Breast epithelium (tissue), 4 donors: ENCODE measurements at regions not wholly inside any gene's neighbourhood (a gene's known extent, or its start where the extent isn't known, plus 50 kb on each side); places are given as distances from the start of the nearest gene placed in this dataset.

Source experiments
- DNase-seq, 2 donors: peaks; one replicate each; pipeline ENCODE4 v3.0.0-alpha.2; 2019; ENCODE audit warnings: low spot score in 2 of 2
- H3K27ac ChIP-seq, 2 donors: fragments of 200-600 bp; sonication (generic) in 1 of 2; one replicate each; pipeline ENCODE4 v1.5.1; 2016 to 2019; ENCODE audit warnings: mild to moderate bottlenecking in 1 of 2
- H3K27me3 ChIP-seq, 2 donors: fragments of 200-600 bp; sonication (generic) in 1 of 2; one replicate each; pipeline versions ENCODE4 v1.5.1 to v1.6.0; 2017 to 2019; ENCODE audit warnings: control low read depth in 1 of 2, mild to moderate bottlenecking in 1 of 2
- H3K36me3 ChIP-seq: fragments of 200-600 bp; one replicate; pipeline ENCODE4 v1.5.1; 2019
- H3K4me1 ChIP-seq, 2 donors: fragments of 200-600 bp; sonication (generic); one replicate each; pipeline ENCODE4 v1.5.1; 2016 to 2019; ENCODE audit warnings: control low read depth in 1 of 2
- H3K4me3 ChIP-seq, 3 donors: fragments of 200-600 bp; sonication (generic); 1 replicate in 2 of 3; 2 replicates in 1 of 3; pipeline ENCODE4 v1.5.1; 2016 to 2019; ENCODE audit warnings: mild to moderate bottlenecking in 3 of 3, moderate library complexity in 2 of 3
- H3K9me3 ChIP-seq, 2 donors: fragments of 200-600 bp; sonication (generic) in 1 of 2; one replicate each; pipeline ENCODE4 v1.5.1; 2016 to 2019; ENCODE audit warnings: control low read depth in 1 of 2
- CTCF ChIP-seq, 3 donors: fragments of 450-650 bp; IDR thresholded peaks; one replicate each; pipeline ENCODE4 v1.5.1; 2016 to 2017; ENCODE audit warnings: antibody characterized with exemption in 3 of 3, mild to moderate bottlenecking in 3 of 3, moderate library complexity in 3 of 3
- POLR2A ChIP-seq: fragments of 450-650 bp; IDR thresholded peaks from one replicate; pipeline ENCODE4 v1.6.1; 2016; ENCODE audit warnings: antibody characterized with exemption, mild to moderate bottlenecking, moderate library complexity
- POLR2AphosphoS5 ChIP-seq, 3 donors: sonication (generic); formaldehyde crosslinking; IDR thresholded peaks; one replicate each; pipeline ENCODE4 v1.6.1; 2017; ENCODE audit warnings: antibody characterized with exemption in 3 of 3
- intact Hi-C: fragments of 100-400 bp; cut with DNase I; formaldehyde crosslinking; loops from one replicate; pipeline ENCODE4 v1.15.1; 2023; ENCODE audit warnings: low total_unique reads

GRCh38 chr2:19674051-19675002, 227.5 kb downstream of the TTC32 start:
- Histone ChIP-seq H3K9me3 (no peaks in the 10 kb centered on the region), H3K27ac (peak overlapping the region; percentile 69 to 76), H3K27me3 (no peaks in the 10 kb centered on the region), H3K4me3 (no peak overlapping the region), H3K36me3 (no peaks in the 10 kb centered on the region), H3K4me1 (no peaks in the 10 kb centered on the region)
- no peak for DNase-seq
- no peak for TF ChIP-seq POLR2AphosphoS5 (IDR thresholded peaks at IDR 0.05)
- TF ChIP-seq POLR2A: no peak
- TF ChIP-seq CTCF (IDR thresholded peaks at IDR 0.05): no peak
- intact Hi-C loops: loop anchor here (5.0 kb wide), 1 partner anchor 1477 kb away; no protein-coding TSS in a partner anchor

DNA sequence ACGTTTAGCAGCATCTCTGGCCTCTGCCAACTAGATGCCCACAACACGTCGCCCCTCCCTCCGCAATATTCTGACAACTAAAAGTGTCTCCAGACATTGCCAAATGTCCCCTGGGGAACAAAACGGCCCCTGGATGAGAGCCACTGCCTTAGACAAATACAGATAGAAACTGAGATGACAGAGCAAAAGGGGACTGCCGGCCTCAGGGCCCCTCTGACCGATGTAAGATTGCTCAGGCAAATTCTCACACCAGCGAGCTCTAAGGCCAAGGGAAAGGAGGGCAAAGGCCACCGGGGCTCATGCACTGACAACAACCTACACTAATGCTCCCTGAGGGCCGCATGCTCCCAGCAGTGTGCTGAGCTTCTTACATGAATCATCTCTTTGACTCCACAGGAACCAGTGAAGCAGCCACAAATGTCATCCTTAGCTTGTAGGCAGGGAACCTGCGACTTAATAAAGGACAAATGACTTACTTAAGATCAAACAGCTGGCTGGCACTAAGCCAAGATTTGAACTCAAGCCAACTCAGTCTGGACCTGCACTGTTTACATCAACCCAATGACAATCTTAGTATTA, 228.5 kb downstream of the TTC32 start:
- TF ChIP-seq POLR2AphosphoS5 (IDR thresholded peaks at IDR 0.05) (no peak), POLR2A (no peak), CTCF (IDR thresholded peaks at IDR 0.05) (no peak)
- intact Hi-C loops: no loop called here
- Histone ChIP-seq H3K27me3 (no peaks in the 10 kb centered on the region), H3K36me3 (no peaks in the 10 kb centered on the region), H3K4me1 (no peaks in the 10 kb centered on the region), H3K27ac (peak overlapping the region in 1 of 2 donors; percentile 29), H3K9me3 (no peaks in the 10 kb centered on the region), H3K4me3 (no peak overlapping the region)
- peak in 1 of 2 donors; percentile 35 for DNase-seq

- TF ChIP-seq POLR2A (no peak), POLR2AphosphoS5 (IDR thresholded peaks at IDR 0.05) (no peak), CTCF (IDR thresholded peaks at IDR 0.05) (no peak)
- H3K4me1 ChIP-seq: no peaks in the 10 kb centered on the region
- no peaks in the 10 kb centered on the region for H3K36me3 ChIP-seq
- intact Hi-C loops: no loop called here
- H3K4me3 ChIP-seq: no peak overlapping the region
- DNase-seq: no peak
- no peaks in the 10 kb centered on the region for H3K9me3 ChIP-seq
- no peak overlapping the region for H3K27ac ChIP-seq
- no peaks in the 10 kb centered on the region for H3K27me3 ChIP-seq
Measured at GRCh38 chr2:19671916-19672315, 229.9 kb downstream of the TTC32 start.

GRCh38 chr2:19671311-19671710, 230.5 kb downstream of the TTC32 start:
- TF ChIP-seq POLR2A: no peak
- no peak overlapping the region for H3K4me3 ChIP-seq
- no peaks in the 10 kb centered on the region for H3K9me3 ChIP-seq
- no peaks in the 10 kb centered on the region for H3K36me3 ChIP-seq
- no peak for DNase-seq
- H3K27me3 ChIP-seq: no peaks in the 10 kb centered on the region
- H3K27ac ChIP-seq: no peak overlapping the region
- intact Hi-C loops: no loop called here
- no peaks in the 10 kb centered on the region for H3K4me1 ChIP-seq

DNA sequence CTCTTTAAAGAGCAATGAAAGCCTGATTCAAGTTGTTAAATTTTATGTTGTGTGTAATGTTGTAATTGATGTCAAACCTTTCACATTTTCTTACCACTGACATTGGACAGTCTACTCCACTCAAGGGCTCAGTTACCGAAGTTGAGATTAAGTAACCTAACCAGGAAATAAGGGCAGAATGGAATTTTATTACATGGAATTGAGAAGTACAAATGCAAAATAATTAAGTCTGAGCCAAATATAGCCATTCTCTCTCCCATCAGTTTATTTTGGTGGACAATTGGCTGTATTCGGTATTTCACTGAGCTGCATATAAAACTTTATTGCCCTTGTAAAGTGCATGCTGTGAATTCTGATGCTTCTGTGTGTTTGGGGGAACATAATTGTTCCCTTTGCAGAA, 231.5 kb downstream of the TTC32 start:
- Histone ChIP-seq H3K27ac (no peak overlapping the region), H3K27me3 (no peaks in the 10 kb centered on the region), H3K4me1 (no peaks in the 10 kb centered on the region), H3K4me3 (no peak overlapping the region), H3K36me3 (no peaks in the 10 kb centered on the region), H3K9me3 (no peaks in the 10 kb centered on the region)
- intact Hi-C loops: no loop called here
- no peak for DNase-seq
- no peak for TF ChIP-seq CTCF (IDR thresholded peaks at IDR 0.05)
- TF ChIP-seq POLR2AphosphoS5 (IDR thresholded peaks at IDR 0.05): no peak
- no peak for TF ChIP-seq POLR2A
